Ishikawa (cell line): ENCODE measurements at regions not wholly inside any gene's neighbourhood (a gene's known extent, or its start where the extent isn't known, plus 50 kb on each side); places are given as distances from the start of the nearest gene placed in this dataset.

ENCODE experiments used
- RAD21 ChIP-seq: IDR thresholded peaks from 2 replicates; pipeline ENCODE4 v1.6.1; 2012; ENCODE audit warnings: low read depth
- TF ChIP-seq, protein P1 (sequence below): IDR thresholded peaks from 2 replicates; pipeline ENCODE4 v1.6.1; 2012
- TF ChIP-seq, protein P2 (sequence below): IDR thresholded peaks from 2 replicates; pipeline ENCODE4 v1.6.1; 2012; ENCODE audit warnings: low read depth, mild to moderate bottlenecking
- TF ChIP-seq, protein P3 (sequence below): IDR thresholded peaks from 2 replicates; pipeline ENCODE4 v1.6.1; 2012

DNA sequence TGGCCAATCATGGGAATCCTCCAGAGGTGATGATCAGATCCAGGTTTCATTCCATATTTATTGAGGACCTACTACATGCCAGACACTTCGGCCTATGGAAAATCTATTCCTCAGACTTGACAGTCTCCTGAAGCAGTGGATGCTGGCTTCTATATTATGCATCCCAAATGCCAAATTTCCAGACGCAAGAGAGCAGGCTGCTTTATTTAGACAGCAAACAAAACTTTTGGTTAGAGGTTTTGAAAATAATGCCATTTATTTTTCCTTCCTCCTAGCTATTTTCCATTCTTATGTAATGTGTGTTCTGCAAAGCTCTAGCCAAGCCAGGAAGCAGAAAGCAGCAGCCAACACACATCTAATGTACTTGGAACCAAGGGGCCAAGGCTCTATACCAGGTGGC, 330.8 kb downstream of the GPAM start:
- TF ChIP-seq RAD21 = no peak
- TF ChIP-seq, protein P1, sequence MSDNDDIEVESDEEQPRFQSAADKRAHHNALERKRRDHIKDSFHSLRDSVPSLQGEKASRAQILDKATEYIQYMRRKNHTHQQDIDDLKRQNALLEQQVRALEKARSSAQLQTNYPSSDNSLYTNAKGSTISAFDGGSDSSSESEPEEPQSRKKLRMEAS = no peak
- TF ChIP-seq, protein P2, sequence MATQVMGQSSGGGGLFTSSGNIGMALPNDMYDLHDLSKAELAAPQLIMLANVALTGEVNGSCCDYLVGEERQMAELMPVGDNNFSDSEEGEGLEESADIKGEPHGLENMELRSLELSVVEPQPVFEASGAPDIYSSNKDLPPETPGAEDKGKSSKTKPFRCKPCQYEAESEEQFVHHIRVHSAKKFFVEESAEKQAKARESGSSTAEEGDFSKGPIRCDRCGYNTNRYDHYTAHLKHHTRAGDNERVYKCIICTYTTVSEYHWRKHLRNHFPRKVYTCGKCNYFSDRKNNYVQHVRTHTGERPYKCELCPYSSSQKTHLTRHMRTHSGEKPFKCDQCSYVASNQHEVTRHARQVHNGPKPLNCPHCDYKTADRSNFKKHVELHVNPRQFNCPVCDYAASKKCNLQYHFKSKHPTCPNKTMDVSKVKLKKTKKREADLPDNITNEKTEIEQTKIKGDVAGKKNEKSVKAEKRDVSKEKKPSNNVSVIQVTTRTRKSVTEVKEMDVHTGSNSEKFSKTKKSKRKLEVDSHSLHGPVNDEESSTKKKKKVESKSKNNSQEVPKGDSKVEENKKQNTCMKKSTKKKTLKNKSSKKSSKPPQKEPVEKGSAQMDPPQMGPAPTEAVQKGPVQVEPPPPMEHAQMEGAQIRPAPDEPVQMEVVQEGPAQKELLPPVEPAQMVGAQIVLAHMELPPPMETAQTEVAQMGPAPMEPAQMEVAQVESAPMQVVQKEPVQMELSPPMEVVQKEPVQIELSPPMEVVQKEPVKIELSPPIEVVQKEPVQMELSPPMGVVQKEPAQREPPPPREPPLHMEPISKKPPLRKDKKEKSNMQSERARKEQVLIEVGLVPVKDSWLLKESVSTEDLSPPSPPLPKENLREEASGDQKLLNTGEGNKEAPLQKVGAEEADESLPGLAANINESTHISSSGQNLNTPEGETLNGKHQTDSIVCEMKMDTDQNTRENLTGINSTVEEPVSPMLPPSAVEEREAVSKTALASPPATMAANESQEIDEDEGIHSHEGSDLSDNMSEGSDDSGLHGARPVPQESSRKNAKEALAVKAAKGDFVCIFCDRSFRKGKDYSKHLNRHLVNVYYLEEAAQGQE = no peak
- TF ChIP-seq, protein P3, sequence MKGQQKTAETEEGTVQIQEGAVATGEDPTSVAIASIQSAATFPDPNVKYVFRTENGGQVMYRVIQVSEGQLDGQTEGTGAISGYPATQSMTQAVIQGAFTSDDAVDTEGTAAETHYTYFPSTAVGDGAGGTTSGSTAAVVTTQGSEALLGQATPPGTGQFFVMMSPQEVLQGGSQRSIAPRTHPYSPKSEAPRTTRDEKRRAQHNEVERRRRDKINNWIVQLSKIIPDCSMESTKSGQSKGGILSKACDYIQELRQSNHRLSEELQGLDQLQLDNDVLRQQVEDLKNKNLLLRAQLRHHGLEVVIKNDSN = no peak
